GM21619 (cell line): ENCODE measurements at regions not wholly inside any gene's neighbourhood (a gene's known extent, or its start where the extent isn't known, plus 50 kb on each side); places are given as distances from the start of the nearest gene placed in this dataset.
A peak's percentile ranks its signal among the peaks of the same experiment; 100 is the strongest.

ENCODE experiments used
- ATAC-seq: cut with Tn5 transposase; IDR thresholded peaks from one replicate; pipeline ENCODE4 v1.9.1; 2021; ENCODE audit not compliant: unreplicated experiment

DNA sequence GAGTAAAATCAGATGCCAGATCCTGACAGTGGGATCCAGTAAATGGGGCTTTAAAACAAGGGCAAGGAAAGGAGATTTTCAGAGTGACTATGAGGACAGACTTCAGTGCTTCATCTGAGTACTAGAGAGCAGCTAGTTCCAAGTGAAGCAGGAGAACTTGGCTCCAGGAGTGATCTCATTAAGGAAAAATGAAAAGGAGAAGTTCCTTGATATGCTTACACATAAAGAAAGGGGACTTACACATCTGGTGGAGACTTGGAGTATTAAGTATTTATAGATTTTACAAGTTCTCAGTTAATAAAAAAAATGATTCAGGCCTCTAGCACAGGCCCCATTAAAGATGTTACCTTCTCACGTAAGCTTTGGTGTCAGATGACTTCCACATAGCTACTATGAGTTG, 105.8 kb downstream of the ICOS start:
- no peak for ATAC-seq

- ATAC-seq = peak; percentile 61
These were observed 109.6 kb downstream of the ICOS start for GRCh38 chr2:204046145-204046544.

DNA sequence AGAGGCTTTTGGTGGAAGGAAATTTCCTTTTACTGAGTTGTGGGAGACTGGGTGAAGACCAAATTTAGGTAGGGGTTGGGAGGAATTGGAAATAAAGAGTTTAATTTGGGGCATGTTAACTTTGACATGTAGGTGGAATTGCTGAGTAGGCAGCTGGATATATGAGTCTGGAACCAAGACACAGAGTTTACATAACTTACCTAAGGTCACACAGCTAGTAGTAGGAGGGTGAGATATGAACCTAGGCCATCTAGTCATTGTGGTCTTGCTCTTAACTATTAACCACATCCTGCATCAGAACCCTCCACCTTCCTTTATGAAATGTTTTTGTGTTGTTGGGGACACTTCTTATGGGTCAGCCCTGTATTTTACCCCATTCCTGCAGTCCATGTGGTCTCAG, 113.1 kb downstream of the ICOS start:
- ATAC-seq = peak; percentile 90

- ATAC-seq = no peak
These were observed 114.1 kb downstream of the ICOS start for GRCh38 chr2:204050681-204051080.

DNA sequence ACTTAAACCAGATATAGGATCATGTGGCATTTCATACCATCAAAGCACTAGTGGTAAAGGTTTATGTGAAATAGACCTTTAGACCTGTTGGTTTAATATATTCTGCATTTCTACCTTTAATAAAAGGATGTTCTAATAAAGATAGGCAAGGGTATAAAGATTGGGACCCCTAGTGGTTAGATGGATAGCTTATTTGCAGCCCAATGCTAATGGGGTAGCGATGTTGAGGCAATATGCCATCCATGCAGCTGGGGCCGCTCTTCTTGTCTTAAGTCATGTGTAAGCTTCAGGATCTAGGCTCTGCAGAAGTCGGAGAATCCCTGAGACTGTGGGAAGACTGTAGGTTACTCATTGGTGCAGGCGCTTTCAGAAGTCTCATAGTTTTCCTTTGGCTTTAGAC, 114.9 kb downstream of the ICOS start:
- ATAC-seq = no peak

DNA sequence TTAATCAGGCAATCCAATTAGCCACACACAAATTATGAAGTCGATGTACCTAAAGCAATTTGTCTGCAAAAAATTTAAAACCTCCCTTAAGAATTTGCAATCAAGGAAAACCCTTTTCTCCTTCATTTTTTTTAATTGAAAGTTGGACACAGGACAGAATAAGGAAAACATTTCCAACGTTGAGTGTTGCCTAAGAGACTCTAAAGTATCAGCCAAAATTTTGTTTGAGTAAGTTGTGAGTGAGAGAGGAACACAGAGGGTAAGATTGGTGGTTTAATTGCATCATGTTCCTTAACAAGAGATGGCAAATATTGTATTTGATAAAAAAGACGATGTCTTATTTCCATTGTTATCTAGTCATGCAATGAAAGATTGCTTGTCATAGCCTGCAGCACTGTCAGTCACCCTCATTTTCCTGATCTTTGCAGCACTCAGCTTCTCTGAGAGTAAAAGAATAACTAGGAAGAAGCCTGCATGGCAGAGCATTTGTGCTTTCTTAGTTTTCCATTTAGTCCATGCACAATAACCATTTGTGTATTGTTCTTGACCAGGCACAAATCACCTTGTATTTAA, 115.5 kb downstream of the ICOS start:
- no peak for ATAC-seq

GRCh38 chr2:204059016-204059415, 122.5 kb downstream of the ICOS start:
- no peak for ATAC-seq

DNA sequence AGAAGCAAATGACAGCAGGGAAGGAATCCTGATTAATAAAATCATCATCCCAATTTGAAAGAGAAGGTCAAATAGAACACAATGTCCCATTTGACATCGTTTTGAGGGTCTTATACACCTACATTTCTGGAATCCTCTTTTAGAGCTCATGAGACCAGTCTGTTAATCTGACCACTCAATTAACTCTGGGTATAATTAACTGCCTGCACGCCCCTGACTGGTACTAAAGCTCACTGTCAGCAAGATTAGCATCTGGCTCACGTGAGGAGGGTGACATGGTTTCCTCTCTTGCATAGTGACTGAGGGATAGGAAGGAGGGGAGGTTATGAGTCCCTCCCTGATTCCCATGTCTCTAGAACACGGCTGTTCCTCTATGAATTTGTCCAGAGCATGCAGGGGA, 124.3 kb downstream of the ICOS start:
- ATAC-seq = no peak

GRCh38 chr2:204061241-204061640, 124.7 kb downstream of the ICOS start:
- no peak for ATAC-seq

DNA sequence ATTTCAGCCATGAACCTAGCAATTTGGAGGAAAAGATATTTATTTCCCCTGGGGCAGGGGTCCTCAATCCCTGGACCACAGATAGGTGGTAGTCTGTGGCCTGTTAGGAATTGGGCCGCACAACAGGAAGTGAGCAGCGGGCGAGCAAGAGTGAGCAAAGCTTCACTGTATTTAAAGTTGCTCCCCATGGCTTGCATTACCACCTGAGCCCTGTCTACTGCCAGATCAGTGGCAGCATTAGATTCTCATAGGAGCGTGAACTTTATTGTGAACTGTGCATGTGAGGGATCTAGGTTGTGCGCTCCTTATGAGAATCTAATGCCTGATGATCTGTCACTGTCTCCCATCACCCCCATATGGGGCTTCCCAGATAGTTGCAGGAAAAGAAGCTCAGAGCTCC, 127.6 kb downstream of the ICOS start:
- no peak for ATAC-seq

GRCh38 chr2:204065566-204065965, 129.0 kb downstream of the ICOS start:
- ATAC-seq = no peak

DNA sequence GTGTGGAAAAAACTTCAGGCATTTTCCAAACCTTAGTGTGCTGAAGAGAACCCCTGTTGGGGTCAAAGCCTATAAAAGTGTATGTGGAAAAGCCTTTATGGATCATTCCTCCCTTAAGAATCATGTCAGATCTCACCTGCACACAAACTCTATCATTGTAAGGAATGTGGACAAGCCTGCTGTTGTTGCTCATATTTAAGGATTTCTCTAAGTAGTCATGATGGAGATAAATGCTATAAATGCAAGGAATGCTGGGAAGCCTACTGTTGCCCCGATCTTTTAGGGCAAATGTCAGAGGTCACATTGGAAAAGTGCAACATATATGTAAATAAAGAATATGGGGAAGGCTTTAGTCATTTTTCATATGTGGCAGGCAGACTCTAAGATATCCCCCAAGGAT, 129.5 kb downstream of the ICOS start:
- ATAC-seq = no peak

GRCh38 chr2:204069804-204070203, 133.2 kb downstream of the ICOS start:
- no peak for ATAC-seq

GRCh38 chr2:204072443-204073324, 136.1 kb downstream of the ICOS start:
- peak; percentile 73 for ATAC-seq

DNA sequence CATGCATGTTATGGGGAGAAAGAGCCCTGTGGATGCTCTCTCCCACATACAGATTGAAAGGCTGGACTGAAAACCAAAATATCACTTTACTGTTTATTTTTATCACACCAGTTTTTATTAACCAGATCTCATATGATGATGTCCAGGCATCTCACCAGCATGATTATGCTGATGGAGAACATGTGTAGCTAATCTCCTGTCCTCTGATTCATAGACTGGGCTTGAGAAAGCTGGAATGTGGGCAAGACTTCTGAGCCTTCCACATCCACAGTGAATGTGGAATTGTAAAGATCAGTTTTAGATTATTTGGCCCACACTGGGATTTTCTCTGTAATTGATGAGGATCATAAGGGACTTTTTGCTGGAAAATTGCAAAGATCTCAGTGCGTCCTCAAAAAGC, 137.9 kb downstream of the ICOS start:
- no peak for ATAC-seq

DNA sequence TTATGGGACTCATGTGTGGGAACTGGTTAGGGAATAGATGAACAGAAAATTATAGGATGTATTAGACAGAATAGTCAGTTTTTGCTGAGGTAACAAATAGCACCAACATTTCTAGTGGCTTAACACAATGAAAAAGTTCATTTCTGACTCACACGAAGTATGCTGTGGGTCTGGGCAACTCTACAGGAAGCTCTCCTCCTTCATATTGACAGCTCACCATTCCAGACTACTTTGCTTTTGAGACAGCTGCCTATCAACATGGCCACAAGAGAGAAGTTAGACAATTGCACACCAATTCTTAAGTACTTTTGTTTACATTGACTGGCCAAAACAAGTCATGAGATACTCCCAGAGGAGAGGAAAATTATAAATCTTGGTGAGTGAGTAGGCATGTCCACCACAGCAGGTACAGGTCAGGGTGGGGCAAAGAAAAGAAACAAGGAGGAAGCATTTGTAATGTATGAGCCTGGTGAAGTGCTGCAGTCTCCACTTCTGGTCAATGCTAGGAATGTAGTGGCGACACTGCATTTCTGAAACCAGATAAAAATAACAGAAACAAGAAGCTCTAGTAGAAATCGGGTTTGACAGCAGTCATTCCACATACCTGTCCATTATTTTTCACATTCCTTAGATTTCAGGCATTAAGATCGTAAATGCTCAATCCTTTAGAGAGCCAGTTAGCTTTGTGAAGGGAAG, 141.6 kb downstream of the ICOS start:
- no peak for ATAC-seq

- ATAC-seq = no peak
These were observed 145.2 kb downstream of the ICOS start for GRCh38 chr2:204081487-204082425.

DNA sequence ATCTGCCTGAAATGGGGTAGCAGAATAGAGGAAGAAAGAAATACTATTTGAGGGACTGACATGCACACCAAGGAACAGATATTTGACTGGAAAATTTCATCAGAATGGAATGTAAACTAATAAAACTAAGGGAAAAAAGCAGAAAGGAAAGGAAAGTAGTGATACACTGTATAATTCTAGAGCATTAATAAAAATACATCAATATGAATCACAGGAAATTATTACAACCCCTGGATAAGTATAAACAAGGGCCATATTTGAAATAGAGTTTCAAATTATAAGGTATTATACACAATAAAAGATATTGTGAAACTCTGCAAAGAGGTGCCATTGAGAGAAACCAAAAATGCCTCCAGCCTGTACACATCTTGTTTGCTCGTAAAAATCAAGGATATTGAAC, 149.6 kb downstream of the ICOS start:
- no peak for ATAC-seq

- ATAC-seq = no peak
These were observed 152.5 kb downstream of the ICOS start for GRCh38 chr2:204089105-204089504.

DNA sequence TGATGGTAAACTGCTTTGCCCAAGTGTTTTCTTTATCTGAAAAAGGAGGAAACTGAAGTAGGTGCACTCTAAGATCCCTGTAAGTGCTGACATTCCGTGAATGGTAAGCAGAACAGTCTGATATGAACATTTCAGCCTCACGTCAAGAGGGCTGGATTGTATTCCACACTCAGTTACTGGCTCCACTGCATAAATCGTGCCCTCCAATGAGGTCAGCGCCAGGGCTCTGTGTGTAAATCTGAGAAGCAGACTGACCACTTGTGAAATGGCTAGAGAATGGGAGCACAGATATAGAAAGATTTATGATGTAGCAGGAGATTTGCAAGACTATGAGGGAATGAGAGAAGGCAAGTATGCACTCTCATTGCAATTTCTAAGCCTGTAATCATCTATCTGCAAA, 153.0 kb downstream of the ICOS start:
- ATAC-seq = no peak

DNA sequence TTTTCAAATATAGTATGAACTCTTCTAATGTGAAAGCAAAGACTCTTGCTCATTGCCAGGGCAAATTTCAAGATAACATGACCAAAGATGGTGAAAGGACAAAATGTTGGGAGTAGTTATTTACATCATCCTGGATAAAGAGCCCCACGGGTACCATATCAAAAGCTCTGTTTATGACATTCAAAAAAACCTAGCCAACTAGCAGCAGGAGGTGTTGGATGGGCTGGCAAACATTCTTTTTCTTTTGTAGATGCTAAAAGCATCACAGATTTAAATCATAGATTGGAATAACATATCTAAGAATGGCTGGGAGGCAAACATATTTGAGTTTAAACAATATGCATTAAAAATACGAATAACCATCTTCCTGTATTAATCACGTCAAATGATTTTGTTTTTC, 153.5 kb downstream of the ICOS start:
- ATAC-seq = no peak
